ENCODE measurements at regions not wholly inside any gene's neighbourhood (a gene's known extent, or its start where the extent isn't known, plus 50 kb on each side); places are given as distances from the start of the nearest gene placed in this dataset.

GRCh38 chr1:38672692-38673091 is 186.9 kb downstream of the RRAGC start:
- no peak overlapping the region for H3K4me3 ChIP-seq
- DNase-seq (no peak), ATAC-seq (no peak)
- no peaks in the 10 kb centered on the region for H3K9me3 ChIP-seq
- intact Hi-C loops (cut with DNase I, micrococcal nuclease), result no loop called here
- TF ChIP-seq CTCF (IDR thresholded peaks at IDR 0.05), result no peak
- H3K36me3 ChIP-seq (ENCODE audit: low read depth), result no peaks in the 10 kb centered on the region
- H3K4me1 ChIP-seq (ENCODE audit: low read depth), result no peaks in the 10 kb centered on the region

- no peak for DNase-seq
- H3K9me3 ChIP-seq, result no peaks in the 10 kb centered on the region
These were observed 188.4 kb downstream of the RRAGC start for GRCh38 chr1:38671221-38671620.

GRCh38 chr1:38670544-38671122 is 188.9 kb downstream of the RRAGC start:
- intact Hi-C loops (cut with DNase I, micrococcal nuclease), result no loop called here
- TF ChIP-seq CTCF (IDR thresholded peaks at IDR 0.05), result no peak
- ATAC-seq (no peak), DNase-seq (no peak)
- Histone ChIP-seq H3K9me3 (no peaks in the 10 kb centered on the region), H3K4me1 (ENCODE audit: low read depth) (no peaks in the 10 kb centered on the region), H3K36me3 (ENCODE audit: low read depth) (no peaks in the 10 kb centered on the region), H3K4me3 (no peak overlapping the region)

More at GRCh38 chr1:38671221-38671620, 188.4 kb downstream of the RRAGC start:
- Histone ChIP-seq H3K4me3 (no peak overlapping the region), H3K4me1 (ENCODE audit: low read depth) (no peaks in the 10 kb centered on the region), H3K36me3 (ENCODE audit: low read depth) (no peaks in the 10 kb centered on the region)
- TF ChIP-seq CTCF (IDR thresholded peaks at IDR 0.05), result no peak
- intact Hi-C loops (cut with DNase I, micrococcal nuclease), result no loop called here
- ATAC-seq, result no peak

- Histone ChIP-seq H3K36me3 (ENCODE audit: low read depth) (no peaks in the 10 kb centered on the region), H3K4me1 (ENCODE audit: low read depth) (no peaks in the 10 kb centered on the region), H3K4me3 (no peak overlapping the region), H3K9me3 (no peaks in the 10 kb centered on the region)
- intact Hi-C loops (cut with DNase I, micrococcal nuclease), result no loop called here
- no peak for ATAC-seq
- DNase-seq, result no peak
- no peak for TF ChIP-seq CTCF (IDR thresholded peaks at IDR 0.05)
These were observed 191.9 kb downstream of the RRAGC start for GRCh38 chr1:38667626-38668025.

GRCh38 chr1:38662126-38662525 is 197.4 kb downstream of the RRAGC start:
- ATAC-seq (no peak), DNase-seq (no peak)
- H3K4me1 ChIP-seq (ENCODE audit: low read depth), result no peaks in the 10 kb centered on the region
- H3K9me3 ChIP-seq, result no peaks in the 10 kb centered on the region
- no peak for TF ChIP-seq CTCF (IDR thresholded peaks at IDR 0.05)
- intact Hi-C loops (cut with DNase I, micrococcal nuclease), result no loop called here
- H3K36me3 ChIP-seq (ENCODE audit: low read depth), result no peaks in the 10 kb centered on the region
- H3K4me3 ChIP-seq, result no peak overlapping the region

- intact Hi-C loops (cut with DNase I, micrococcal nuclease), result no loop called here
- H3K36me3 ChIP-seq (ENCODE audit: low read depth), result no peaks in the 10 kb centered on the region
- ATAC-seq, result no peak
- no peak for DNase-seq
- no peak overlapping the region for H3K4me3 ChIP-seq
- no peaks in the 10 kb centered on the region for H3K4me1 ChIP-seq (ENCODE audit: low read depth)
- H3K9me3 ChIP-seq, result no peaks in the 10 kb centered on the region
- TF ChIP-seq CTCF (IDR thresholded peaks at IDR 0.05), result no peak
These were observed 200.7 kb downstream of the RRAGC start for GRCh38 chr1:38658883-38659282.

Data from mucosa of descending colon (tissue), 3 donors.